Left colon (tissue), 2 donors: ENCODE measurements at regions not wholly inside any gene's neighbourhood (a gene's known extent, or its start where the extent isn't known, plus 50 kb on each side); places are given as distances from the start of the nearest gene placed in this dataset.

ENCODE experiments used
- ATAC-seq: fragments of 200-7000 bp; cut with Tn5 transposase; one replicate; pipeline ENCODE4 v1.9.1; 2020; ENCODE audit warnings: mild to moderate bottlenecking, moderate library complexity
- DNase-seq, 2 donors: peaks; one replicate each; pipeline ENCODE4 v3.0.0-alpha.2; 2020
- intact Hi-C, 2 donors: fragments of 100-400 bp; cut with DNase I in 1 of 2; cut with micrococcal nuclease in 1 of 2; formaldehyde crosslinking; loops; one replicate each; pipeline versions ENCODE4 v1.11.2 to v1.14.0; 2022; cut with DNase I, micrococcal nuclease
- donor health status: DM: no; HTN: no; CAD: no.
- donor health status: DM: yes; HTN: yes; CAD: no.

GRCh38 chr5:105033637-105034400 lies 1471.2 kb upstream of the NUDT12 start:
- DNase-seq = peak; percentile 18 to 42
- intact Hi-C loops = no loop called here
- ATAC-seq = peak; percentile 99

- ATAC-seq = peak; percentile 74
- intact Hi-C loops = no loop called here
- DNase-seq = no peak
Observed at GRCh38 chr5:105032917-105033316, 1470.3 kb upstream of the NUDT12 start.

- intact Hi-C loops = no loop called here
- ATAC-seq (no peak), DNase-seq (no peak)
Observed at GRCh38 chr5:105030153-105030552, 1467.6 kb upstream of the NUDT12 start.

GRCh38 chr5:105015098-105015497 lies 1452.5 kb upstream of the NUDT12 start:
- no peak for DNase-seq
- no peak for ATAC-seq
- intact Hi-C loops = no loop called here

GRCh38 chr5:104998572-104998971 lies 1436.0 kb upstream of the NUDT12 start:
- DNase-seq (no peak), ATAC-seq (no peak)
- intact Hi-C loops = no loop called here

GRCh38 chr5:104998169-104998568 lies 1435.6 kb upstream of the NUDT12 start:
- DNase-seq = no peak
- intact Hi-C loops = no loop called here
- ATAC-seq = peak; percentile 37

- ATAC-seq = no peak
- intact Hi-C loops = no loop called here
Observed at GRCh38 chr5:104987074-104987473, 1424.5 kb upstream of the NUDT12 start.

GRCh38 chr5:104977529-104977928 lies 1414.9 kb upstream of the NUDT12 start:
- intact Hi-C loops = no loop called here
- ATAC-seq = peak; percentile 83
- DNase-seq = no peak

More at GRCh38 chr5:104987074-104987473, 1424.5 kb upstream of the NUDT12 start:
- no peak for DNase-seq

- intact Hi-C loops = no loop called here
- DNase-seq = no peak
- no peak for ATAC-seq
Observed at GRCh38 chr5:104967806-104968410, 1405.3 kb upstream of the NUDT12 start.

GRCh38 chr5:104965006-104965405 lies 1402.4 kb upstream of the NUDT12 start:
- no peak for DNase-seq
- intact Hi-C loops = no loop called here
- ATAC-seq = no peak

- ATAC-seq (no peak), DNase-seq (no peak)
- intact Hi-C loops = no loop called here
Observed at GRCh38 chr5:104955479-104955878, 1392.9 kb upstream of the NUDT12 start.

GRCh38 chr5:104952876-104953275 lies 1390.3 kb upstream of the NUDT12 start:
- DNase-seq = no peak
- intact Hi-C loops = no loop called here
- ATAC-seq = no peak

GRCh38 chr5:104951829-104952228 lies 1389.2 kb upstream of the NUDT12 start:
- no peak for ATAC-seq
- DNase-seq = no peak
- intact Hi-C loops = no loop called here

GRCh38 chr5:104947076-104947475 lies 1384.5 kb upstream of the NUDT12 start:
- intact Hi-C loops = no loop called here
- DNase-seq (no peak), ATAC-seq (no peak)

GRCh38 chr5:104942735-104943134 lies 1380.1 kb upstream of the NUDT12 start:
- intact Hi-C loops = no loop called here
- no peak for DNase-seq
- ATAC-seq = no peak

GRCh38 chr5:104941030-104941645 lies 1378.5 kb upstream of the NUDT12 start:
- DNase-seq = no peak

GRCh38 chr5:104937598-104937997 lies 1375.0 kb upstream of the NUDT12 start:
- intact Hi-C loops = no loop called here

More at GRCh38 chr5:104941030-104941645, 1378.5 kb upstream of the NUDT12 start:
- ATAC-seq = no peak
- intact Hi-C loops = no loop called here

GRCh38 chr5:104932431-104932830 lies 1369.8 kb upstream of the NUDT12 start:
- no peak for ATAC-seq
- DNase-seq = no peak
- intact Hi-C loops = no loop called here

More at GRCh38 chr5:104937598-104937997, 1375.0 kb upstream of the NUDT12 start:
- ATAC-seq = no peak
- DNase-seq = no peak

GRCh38 chr5:104928906-104929520 lies 1366.4 kb upstream of the NUDT12 start:
- DNase-seq (no peak), ATAC-seq (no peak)
- intact Hi-C loops = no loop called here

GRCh38 chr5:104915226-104915625 lies 1352.6 kb upstream of the NUDT12 start:
- DNase-seq (no peak), ATAC-seq (no peak)
- intact Hi-C loops = no loop called here
